Astrocyte of the spinal cord (primary cell): ENCODE measurements at regions not wholly inside any gene's neighbourhood (a gene's known extent, or its start where the extent isn't known, plus 50 kb on each side); places are given as distances from the start of the nearest gene placed in this dataset.

Experiments
- DNase-seq: peaks from one replicate; pipeline ENCODE4 v3.0.0; 2011; ENCODE audit warnings: low read depth, low spot score
- H3K4me3 ChIP-seq: 2 replicates; pipeline ENCODE4 v1.5.1; 2011; ENCODE audit warnings: low read depth, mild to moderate bottlenecking, low read length, moderate library complexity
- CTCF ChIP-seq: IDR thresholded peaks from 2 replicates; pipeline ENCODE4 v1.5.1; 2012; ENCODE audit warnings: low read depth, mild to moderate bottlenecking, low read length, inconsistent platforms
- in situ Hi-C: cut with HindIII; loops from 2 replicates; pipeline ENCODE4 v1.10.0; 2017; ENCODE audit warnings: low sequenced_read_pairs

GRCh38 chr6:90436403-90436802 is 139.8 kb upstream of the BACH2 start:
- no peak overlapping the region for H3K4me3 ChIP-seq
- in situ Hi-C loops = no loop called here
- no peak for TF ChIP-seq CTCF
- DNase-seq = no peak

- in situ Hi-C loops = no loop called here
- no peak for DNase-seq
- TF ChIP-seq CTCF = no peak
- H3K4me3 ChIP-seq = no peak overlapping the region
Observed at GRCh38 chr6:90435207-90435899, 138.7 kb upstream of the BACH2 start.

GRCh38 chr6:90434094-90434493 is 137.5 kb upstream of the BACH2 start:
- in situ Hi-C loops = no loop called here
- no peak overlapping the region for H3K4me3 ChIP-seq
- DNase-seq = no peak
- no peak for TF ChIP-seq CTCF

- H3K4me3 ChIP-seq = no peak overlapping the region
- no peak for TF ChIP-seq CTCF
- DNase-seq = no peak
- in situ Hi-C loops = no loop called here
Observed at GRCh38 chr6:90432937-90433336, 136.3 kb upstream of the BACH2 start.

GRCh38 chr6:90432041-90432775 is 135.6 kb upstream of the BACH2 start:
- no peak for DNase-seq
- in situ Hi-C loops = no loop called here
- TF ChIP-seq CTCF = no peak
- no peak overlapping the region for H3K4me3 ChIP-seq

GRCh38 chr6:90431576-90431975 is 134.9 kb upstream of the BACH2 start:
- TF ChIP-seq CTCF = no peak
- no peak for DNase-seq
- no peak overlapping the region for H3K4me3 ChIP-seq
- in situ Hi-C loops = no loop called here
